Mesendoderm (in vitro differentiated cells): ENCODE measurements at regions not wholly inside any gene's neighbourhood (a gene's known extent, or its start where the extent isn't known, plus 50 kb on each side); places are given as distances from the start of the nearest gene placed in this dataset.

Experiments
- DNase-seq: peaks from one replicate; pipeline ENCODE4 v3.0.0; 2013
- H2AK5ac ChIP-seq: 2 replicates; pipeline ENCODE4 v1.6.1; 2013; ENCODE audit warnings: low read length, inconsistent platforms
- H2BK120ac ChIP-seq: 2 replicates; pipeline ENCODE4 v1.6.1; 2013; ENCODE audit warnings: low read depth, mild to moderate bottlenecking, low read length, moderate library complexity, mixed read lengths
- H2BK15ac ChIP-seq: replicated peaks from 2 replicates; pipeline ENCODE4 v1.6.1; 2013; ENCODE audit warnings: low read depth, mild to moderate bottlenecking, moderate library complexity
- H2BK5ac ChIP-seq: 2 replicates; pipeline ENCODE4 v1.6.1; 2013; ENCODE audit warnings: low read length, inconsistent platforms
- H3K18ac ChIP-seq: 2 replicates; pipeline ENCODE4 v1.6.1; 2013; ENCODE audit warnings: mild to moderate bottlenecking, low read length, mixed read lengths
- H3K23ac ChIP-seq: one replicate; pipeline ENCODE4 v1.6.1; 2013; ENCODE audit warnings: low read length
- H3K27ac ChIP-seq: 2 replicates; pipeline ENCODE4 v1.5.1; 2013; ENCODE audit warnings: low read depth, mild to moderate bottlenecking, inconsistent platforms, low read length, moderate library complexity
- H3K27me3 ChIP-seq: 2 replicates; pipeline ENCODE4 v1.6.1; 2013; ENCODE audit warnings: low read length, control low read depth, mild to moderate bottlenecking, inconsistent platforms; ENCODE audit not compliant: insufficient read depth, poor library complexity
- H3K36me3 ChIP-seq: 2 replicates; pipeline ENCODE4 v1.6.1; 2013; ENCODE audit warnings: low read length, inconsistent platforms; ENCODE audit not compliant: control insufficient read depth, insufficient read depth
- H3K4ac ChIP-seq: one replicate; pipeline ENCODE4 v1.6.1; 2013; ENCODE audit warnings: low read depth, mild to moderate bottlenecking, low read length, moderate library complexity
- H3K4me1 ChIP-seq: 2 replicates; pipeline ENCODE4 v1.6.1; 2013; ENCODE audit warnings: low read depth, low read length, inconsistent platforms; ENCODE audit not compliant: control insufficient read depth
- H3K4me2 ChIP-seq: 2 replicates; pipeline ENCODE4 v1.6.1; 2013; ENCODE audit warnings: low read length
- H3K4me3 ChIP-seq: 2 replicates; pipeline ENCODE4 v1.5.1; 2013; ENCODE audit warnings: mild to moderate bottlenecking, low read length
- H3K56ac ChIP-seq: one replicate; pipeline ENCODE4 v1.6.1; 2013; ENCODE audit warnings: low read length
- H3K79me1 ChIP-seq: 2 replicates; pipeline ENCODE4 v1.6.1; 2013; ENCODE audit warnings: low read length, inconsistent platforms
- H3K79me2 ChIP-seq: 2 replicates; pipeline ENCODE4 v1.6.1; 2013; ENCODE audit warnings: mild to moderate bottlenecking, low read length; ENCODE audit not compliant: control insufficient read depth, insufficient read depth
- H3K9ac ChIP-seq: 2 replicates; pipeline ENCODE4 v1.6.1; 2013; ENCODE audit warnings: low read length, inconsistent platforms
- H4K5ac ChIP-seq: one replicate; pipeline ENCODE4 v1.6.1; 2013; ENCODE audit warnings: low read length
- H4K8ac ChIP-seq: one replicate; pipeline ENCODE4 v1.6.1; 2013; ENCODE audit warnings: low read depth, mild to moderate bottlenecking, control low read depth, low read length, moderate library complexity
- WGBS: extraction: QIAGEN DNeasy Blood & Tissue Kit; methylation state at CpG from one replicate; pipeline ENCODE4 v1.1.7; 2013; ENCODE audit warnings: low lambda C conversion rate, missing lambda C conversion rate; ENCODE audit not compliant: insufficient coverage; ENCODE audit errors: extremely low coverage; 5-methylcytosine and 5-hydroxymethylcytosine counted together

DNA sequence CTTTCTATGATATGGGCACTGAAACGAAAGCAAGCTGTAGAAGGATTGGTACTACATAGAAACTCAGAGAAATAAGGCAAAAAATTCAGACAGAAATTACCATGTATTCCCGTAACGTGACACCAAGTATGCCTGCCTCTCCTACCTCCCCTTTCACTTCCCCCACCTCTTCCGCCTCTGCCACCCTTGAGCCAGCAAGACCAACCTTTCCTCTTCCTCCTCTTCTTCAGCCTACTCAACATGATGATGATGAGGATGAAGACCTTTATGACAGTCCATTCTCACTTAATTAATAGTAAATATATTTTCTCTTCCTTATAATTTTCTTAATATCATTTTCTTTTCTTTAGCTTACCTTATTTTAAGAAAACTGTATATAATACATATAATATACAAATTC is 188.1 kb upstream of the VGLL2 start:
- Histone ChIP-seq H3K18ac (no peak overlapping the region), H3K23ac (no peak overlapping the region), H2BK120ac (no peak overlapping the region), H3K4me2 (no peak overlapping the region), H3K79me2 (no peaks in the 10 kb centered on the region), H3K4ac (no peak overlapping the region), H3K27me3 (no peaks in the 10 kb centered on the region), H3K56ac (no peak overlapping the region), H2BK15ac (no peak overlapping the region), H4K5ac (no peak overlapping the region), H3K9ac (no peak overlapping the region), H3K79me1 (no peaks in the 10 kb centered on the region), H2AK5ac (no peak overlapping the region), H2BK5ac (no peak overlapping the region), H3K36me3 (no peaks in the 10 kb centered on the region), H3K4me1 (peaks cover 5% of the 10 kb centered on the region), H4K8ac (no peak overlapping the region), H3K4me3 (no peak overlapping the region), H3K27ac (no peak overlapping the region)
- WGBS = no CpG with 5 or more reads among the region's 4 CpGs
- no peak for DNase-seq

DNA sequence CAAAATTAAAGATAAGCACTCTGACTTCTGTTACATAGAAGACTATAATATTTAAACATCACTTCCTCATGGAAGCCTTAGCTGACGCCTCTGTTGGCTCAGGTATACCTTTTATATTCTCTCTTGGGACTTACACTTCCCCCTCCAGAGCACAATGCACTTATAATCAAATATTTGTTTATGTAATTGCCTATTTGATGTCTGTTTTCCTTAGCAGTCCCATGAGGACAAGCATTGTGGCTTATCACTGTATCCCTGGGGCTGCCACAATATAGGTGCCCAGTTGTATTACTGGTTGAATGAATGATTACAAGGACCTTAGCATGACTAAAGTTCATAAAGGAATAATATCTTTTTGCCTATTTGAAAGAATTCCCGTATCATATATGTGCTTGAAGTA is 186.7 kb upstream of the VGLL2 start:
- Histone ChIP-seq H2BK5ac (no peak overlapping the region), H3K4me3 (no peak overlapping the region), H3K23ac (no peak overlapping the region), H2BK15ac (no peak overlapping the region), H3K79me2 (no peaks in the 10 kb centered on the region), H3K36me3 (no peaks in the 10 kb centered on the region), H4K5ac (no peak overlapping the region), H3K4me1 (no peaks in the 10 kb centered on the region), H3K9ac (no peak overlapping the region), H3K18ac (no peak overlapping the region), H3K27me3 (no peaks in the 10 kb centered on the region), H3K27ac (no peak overlapping the region), H4K8ac (no peak overlapping the region), H3K4ac (no peak overlapping the region), H3K4me2 (no peak overlapping the region), H3K56ac (no peak overlapping the region), H2BK120ac (no peak overlapping the region), H2AK5ac (no peak overlapping the region), H3K79me1 (no peaks in the 10 kb centered on the region)
- no peak for DNase-seq
- WGBS = no CpG with 5 or more reads among the region's 2 CpGs

DNA sequence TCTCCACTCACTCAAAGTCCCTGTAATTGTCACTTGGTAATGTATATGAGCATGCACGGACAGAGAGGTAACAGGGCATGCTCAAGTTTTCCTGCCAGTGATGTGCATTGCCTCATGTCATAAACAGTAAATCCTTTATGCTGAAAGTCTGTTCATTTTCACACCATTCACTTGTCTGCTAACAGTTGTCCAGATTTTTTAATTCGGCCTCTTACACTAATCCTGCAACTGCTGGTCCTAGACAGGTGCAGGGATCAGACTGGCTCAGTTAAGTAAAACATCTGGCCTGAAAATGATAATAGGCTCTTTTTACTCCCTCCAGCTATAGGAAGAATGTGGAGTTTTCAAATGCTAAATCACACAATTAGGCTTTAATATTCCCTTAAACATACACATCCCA is 185.4 kb upstream of the VGLL2 start:
- Histone ChIP-seq H3K56ac (no peak overlapping the region), H3K79me1 (no peaks in the 10 kb centered on the region), H3K18ac (no peak overlapping the region), H3K27ac (no peak overlapping the region), H3K4me2 (no peak overlapping the region), H2AK5ac (no peak overlapping the region), H3K4me3 (no peak overlapping the region), H3K4ac (no peak overlapping the region), H2BK15ac (no peak overlapping the region), H2BK5ac (no peak overlapping the region), H3K36me3 (no peaks in the 10 kb centered on the region), H3K4me1 (no peaks in the 10 kb centered on the region), H4K8ac (no peak overlapping the region), H3K9ac (no peak overlapping the region), H3K79me2 (no peaks in the 10 kb centered on the region), H4K5ac (no peak overlapping the region), H3K27me3 (no peaks in the 10 kb centered on the region), H3K23ac (no peak overlapping the region), H2BK120ac (no peak overlapping the region)
- no CpG with 5 or more reads among the region's 2 CpGs for WGBS
- no peak for DNase-seq

DNA sequence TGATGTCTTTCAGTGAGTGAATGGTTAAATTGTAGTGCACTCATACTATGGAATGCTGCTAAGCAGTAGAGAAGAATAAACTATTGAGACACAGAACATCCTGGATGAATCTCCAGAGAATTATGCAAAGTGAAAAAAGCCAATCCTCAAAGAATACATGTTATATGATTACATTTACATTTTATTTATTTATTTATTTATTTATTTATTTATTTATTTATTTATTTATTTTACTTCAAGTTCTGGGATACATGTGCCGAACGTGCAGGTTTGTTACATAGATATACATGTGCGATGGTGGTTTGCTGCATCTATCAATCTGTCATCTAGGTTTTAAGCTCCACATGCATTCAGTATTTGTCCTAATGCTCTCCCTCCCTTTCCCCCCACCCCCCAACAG is 175.8 kb upstream of the VGLL2 start:
- WGBS = no CpG with 5 or more reads among the region's 3 CpGs
- no peak overlapping the region for H3K27ac ChIP-seq
- no peak overlapping the region for H2BK120ac ChIP-seq
- H3K36me3 ChIP-seq = no peaks in the 10 kb centered on the region
- no peak overlapping the region for H3K4me3 ChIP-seq
- no peak overlapping the region for H3K4me2 ChIP-seq
- no peak for DNase-seq
- no peak overlapping the region for H3K23ac ChIP-seq
- no peaks in the 10 kb centered on the region for H3K79me2 ChIP-seq
- no peaks in the 10 kb centered on the region for H3K4me1 ChIP-seq
- H2BK15ac ChIP-seq = no peak overlapping the region
- no peaks in the 10 kb centered on the region for H3K27me3 ChIP-seq
- H2AK5ac ChIP-seq = no peak overlapping the region
- H3K56ac ChIP-seq = no peak overlapping the region
- no peak overlapping the region for H3K18ac ChIP-seq
- H3K4ac ChIP-seq = no peak overlapping the region
- no peak overlapping the region for H4K8ac ChIP-seq
- H2BK5ac ChIP-seq = no peak overlapping the region
- no peak overlapping the region for H4K5ac ChIP-seq
- H3K9ac ChIP-seq = no peak overlapping the region
- H3K79me1 ChIP-seq = no peaks in the 10 kb centered on the region

DNA sequence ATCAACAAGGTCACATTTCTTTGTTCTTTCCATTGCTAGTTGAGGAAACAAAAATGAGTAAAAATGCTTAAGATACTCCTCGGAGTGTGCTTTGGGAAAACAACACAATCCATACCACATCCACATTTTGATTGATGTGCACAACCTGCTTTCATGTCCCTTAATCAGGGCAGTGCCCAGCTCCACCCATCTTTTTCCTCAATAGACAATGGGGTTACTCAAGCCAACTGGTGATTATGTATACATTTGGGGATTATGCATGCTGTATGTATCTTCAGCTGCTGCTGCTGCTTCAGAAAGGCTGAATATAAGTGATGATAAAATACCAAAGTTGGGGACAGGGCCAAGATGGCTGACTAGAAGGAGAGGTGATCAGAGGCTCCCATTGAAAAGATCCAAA is 155.2 kb upstream of the VGLL2 start:
- H2BK5ac ChIP-seq = no peak overlapping the region
- WGBS = no CpG with 5 or more reads among the region's 1 CpG
- H3K23ac ChIP-seq = no peak overlapping the region

DNA sequence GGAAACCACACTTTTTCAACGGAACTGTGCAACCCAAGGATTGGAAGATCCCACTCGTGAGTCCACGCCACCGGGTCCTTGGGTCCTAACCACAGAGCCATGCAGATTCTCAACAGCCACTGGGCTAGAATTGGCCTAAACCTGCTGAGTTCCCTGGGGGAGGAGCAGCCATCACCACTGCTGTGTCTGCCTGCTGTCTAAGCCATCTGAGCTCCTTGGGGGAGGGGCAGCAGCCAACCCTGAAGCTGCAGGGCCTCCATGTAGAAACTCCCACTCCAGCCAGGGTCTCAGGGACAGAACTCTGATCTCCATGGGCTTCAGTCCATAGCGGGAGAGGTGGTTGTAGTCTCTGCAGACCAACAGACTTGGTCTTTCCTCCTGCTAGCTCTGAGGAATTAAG is 154.6 kb upstream of the VGLL2 start:
- Histone ChIP-seq H3K56ac (no peak overlapping the region), H2BK15ac (no peak overlapping the region), H3K79me1 (no peaks in the 10 kb centered on the region), H3K9ac (no peak overlapping the region), H3K79me2 (no peaks in the 10 kb centered on the region), H3K18ac (no peak overlapping the region), H2BK5ac (no peak overlapping the region), H3K23ac (no peak overlapping the region), H3K36me3 (no peaks in the 10 kb centered on the region), H3K4me1 (no peaks in the 10 kb centered on the region), H3K4me3 (no peak overlapping the region), H4K8ac (no peak overlapping the region), H3K4me2 (no peak overlapping the region), H2AK5ac (no peak overlapping the region), H2BK120ac (no peak overlapping the region), H3K27me3 (no peaks in the 10 kb centered on the region), H3K4ac (no peak overlapping the region), H4K5ac (no peak overlapping the region), H3K27ac (no peak overlapping the region)
- peak; percentile 3 for DNase-seq
- WGBS = no CpG with 5 or more reads among the region's 5 CpGs

More for the DNA sequence above, 155.2 kb upstream of the VGLL2 start:
- Histone ChIP-seq H3K4me3 (no peak overlapping the region), H3K79me2 (no peaks in the 10 kb centered on the region), H3K4ac (no peak overlapping the region), H3K79me1 (no peaks in the 10 kb centered on the region), H2BK15ac (no peak overlapping the region), H3K9ac (no peak overlapping the region), H3K27me3 (no peaks in the 10 kb centered on the region), H3K4me1 (no peaks in the 10 kb centered on the region), H3K27ac (no peak overlapping the region), H4K8ac (no peak overlapping the region), H3K56ac (no peak overlapping the region), H4K5ac (no peak overlapping the region), H3K18ac (no peak overlapping the region), H2AK5ac (no peak overlapping the region), H2BK120ac (no peak overlapping the region), H3K36me3 (no peaks in the 10 kb centered on the region), H3K4me2 (no peak overlapping the region)
- DNase-seq = no peak
